HepG2 (cell line): ENCODE measurements at regions not wholly inside any gene's neighbourhood (a gene's known extent, or its start where the extent isn't known, plus 50 kb on each side); places are given as distances from the start of the nearest gene placed in this dataset.

Source experiments
- ATAC-seq: fragments of 200-7000 bp; cut with Tn5 transposase; 3 replicates; pipeline ENCODE4 v1.9.1; 2020; ENCODE audit warnings: mild to moderate bottlenecking, moderate library complexity
- BruUV-seq: library from RNA; stranded (reverse); fragments of 400-500 nt; replicated peaks from 2 replicates; lab custom pipeline; 2021; lab: Mats Ljungman, UMichigan
- CTCF ChIA-PET: fragments of 300-600 bp; formaldehyde crosslinking; extraction: SDS; loops from one replicate; lab custom pipeline; 2021; ENCODE audit warnings: low total read pairs, inconsistent platforms, low intra/inter-chr PET ratio; lab: Yijun Ruan, JAX
- POLR2A ChIA-PET: fragments of 350-600 bp; sonication (Branson Sonifier 250); formaldehyde crosslinking; loops from one replicate; lab custom pipeline; 2020; ENCODE audit warnings: antibody characterized with exemption, inconsistent platforms; lab: Yijun Ruan, JAX
- DNase-seq: peaks from one replicate; pipeline ENCODE4 v3.0.0-alpha.2; 2015; ENCODE audit warnings: low spot score
- FAIRE-seq: peaks from 3 replicates; lab custom pipeline; 2011; peaks lifted over from hg19 to GRCh38; lab: Jason Lieb, UNC
- H2AFZ ChIP-seq: one replicate; pipeline ENCODE4 v1.6.1; 2011; ENCODE audit warnings: low read length, inconsistent platforms
- H3K27ac ChIP-seq: fragments of 300-600 bp; 3 replicates; pipeline ENCODE4 v1.8.0; 2011; ENCODE audit warnings: mixed run types, mild to moderate bottlenecking, mixed read lengths, low read length, inconsistent platforms; ENCODE audit not compliant: insufficient read depth; ENCODE audit errors: extremely low read length
- H3K27me3 ChIP-seq, 2 experiments: fragments of 200-600 bp in 1 of 2; 2 replicates in 1 of 2; 3 replicates in 1 of 2; pipeline versions ENCODE4 v1.6.0 to v1.8.0; 2011; ENCODE audit warnings: low read length in 2 of 2, mild to moderate bottlenecking in 2 of 2, moderate library complexity in 2 of 2, inconsistent platforms in 1 of 2; ENCODE audit not compliant: insufficient read depth in 2 of 2, control insufficient read depth in 1 of 2
- H3K36me3 ChIP-seq, 2 experiments: fragments of 200-600 bp in 1 of 2; replicated peaks in 1 of 2; 2 replicates in 1 of 2; 3 replicates in 1 of 2; pipeline versions ENCODE4 v1.5.1 to v1.8.0; 2011; ENCODE audit warnings: low read length in 2 of 2, inconsistent platforms in 1 of 2; ENCODE audit not compliant: insufficient read depth in 2 of 2, control insufficient read depth in 1 of 2
- H3K4me1 ChIP-seq: 2 replicates; pipeline ENCODE4 v1.5.1; 2012; ENCODE audit warnings: low read length, inconsistent platforms; ENCODE audit not compliant: insufficient read depth
- H3K4me2 ChIP-seq: 2 replicates; pipeline ENCODE4 v1.6.0; 2011; ENCODE audit warnings: low read depth, low read length, inconsistent platforms
- H3K4me3 ChIP-seq, 3 experiments: fragments of 200-600 bp in 1 of 3; sonication (generic), shearing (Covaris generic) in 1 of 3; replicated peaks in 1 of 3; 2 replicates each; pipeline ENCODE4 v1.5.1; 2011 to 2016; ENCODE audit warnings: low read length in 3 of 3, inconsistent platforms in 2 of 3, low read depth in 2 of 3, mild to moderate bottlenecking in 2 of 3, control low read depth in 1 of 3, mixed read lengths in 1 of 3; ENCODE audit not compliant: insufficient read depth in 1 of 3
- H3K79me2 ChIP-seq: one replicate; pipeline ENCODE4 v1.6.1; 2011; ENCODE audit warnings: low read length, inconsistent platforms; ENCODE audit not compliant: insufficient read depth
- H3K9ac ChIP-seq: 2 replicates; pipeline ENCODE4 v1.6.0; 2011; ENCODE audit warnings: mild to moderate bottlenecking, low read depth, low read length, inconsistent platforms; ENCODE audit not compliant: insufficient read depth
- H3K9me3 ChIP-seq: 2 replicates; pipeline ENCODE4 v1.5.1; 2012; ENCODE audit warnings: mild to moderate bottlenecking, low read length
- H4K20me1 ChIP-seq: 2 replicates; pipeline ENCODE4 v1.6.0; 2011; ENCODE audit warnings: inconsistent platforms, mild to moderate bottlenecking, low read length, moderate library complexity; ENCODE audit not compliant: insufficient read depth
- DNMT3B ChIP-seq: conservative IDR thresholded peaks from 2 replicates; pipeline ENCODE4 v1.6.1; 2016; ENCODE audit warnings: missing biosample characterization, control low read depth
- HDAC6 ChIP-seq: fragments of 200-600 bp; sonication (generic); IDR thresholded peaks from 2 replicates; pipeline ENCODE4 v1.7.0; 2017; ENCODE audit warnings: mild to moderate bottlenecking, antibody characterized with exemption, low read length, low read depth
- IRX3 ChIP-seq: sonication (generic); formaldehyde crosslinking; IDR thresholded peaks from 2 replicates; pipeline ENCODE4 v1.8.1; 2023; ENCODE audit warnings: mild to moderate bottlenecking, low read depth, missing genetic modification reagents, borderline replicate concordance
- JDP2 ChIP-seq: sonication (generic); formaldehyde crosslinking; IDR thresholded peaks from 2 replicates; pipeline ENCODE4 v1.8.1; 2022; ENCODE audit warnings: missing genetic modification reagents, borderline replicate concordance
- NR1H2 ChIP-seq: sonication (generic); formaldehyde crosslinking; IDR thresholded peaks from 2 replicates; pipeline ENCODE4 v1.8.1; 2022; ENCODE audit warnings: low read depth, missing genetic modification reagents, borderline replicate concordance
- PITX1 ChIP-seq: sonication (generic); formaldehyde crosslinking; IDR thresholded peaks from 2 replicates; pipeline ENCODE4 v1.5.1; 2020; ENCODE audit warnings: mild to moderate bottlenecking, missing genetic modification reagents
- TRIM24 ChIP-seq: sonication (generic); formaldehyde crosslinking; IDR thresholded peaks from 2 replicates; pipeline ENCODE4 v1.8.0; 2022; ENCODE audit warnings: mild to moderate bottlenecking, missing genetic modification reagents
- ZBTB3 ChIP-seq: sonication (generic); formaldehyde crosslinking; IDR thresholded peaks from 2 replicates; pipeline ENCODE4 v1.4.0; 2020; ENCODE audit warnings: low read depth, mild to moderate bottlenecking, moderate library complexity, missing genetic modification reagents, borderline replicate concordance
- ZFP1 ChIP-seq: IDR thresholded peaks from 2 replicates; pipeline ENCODE4 v1.6.1; 2016
- ZFP82 ChIP-seq: sonication (generic); formaldehyde crosslinking; IDR thresholded peaks from 2 replicates; pipeline ENCODE4 v1.5.1; 2020; ENCODE audit warnings: mild to moderate bottlenecking, missing genetic modification reagents, borderline replicate concordance
- ZNF367 ChIP-seq: sonication (generic); formaldehyde crosslinking; IDR thresholded peaks from 2 replicates; pipeline ENCODE4 v1.4.0; 2020; ENCODE audit warnings: missing genetic modification reagents, borderline replicate concordance
- ZZZ3 ChIP-seq: sonication (generic); formaldehyde crosslinking; IDR thresholded peaks from 2 replicates; pipeline ENCODE4 v1.4.0; 2020; ENCODE audit warnings: missing genetic modification reagents, mild to moderate bottlenecking, borderline replicate concordance
- WGBS: methylation state at CpG from one replicate; pipeline ENCODE4 v1.1.6; 2017; ENCODE audit warnings: low lambda C conversion rate; 5-methylcytosine and 5-hydroxymethylcytosine counted together
- in situ Hi-C: cut with HindIII; loops from 2 replicates; pipeline ENCODE4 v1.10.0; 2017; ENCODE audit warnings: low pct_unique_long_range_greater_than_20kb; ENCODE audit not compliant: extremely low pct_ligation_motif_present
- intact Hi-C: fragments of 100-400 bp; cut with micrococcal nuclease; formaldehyde crosslinking; loops from one replicate; pipeline ENCODE4 v1.10.0; 2022; ENCODE audit not compliant: unreplicated experiment
- TF ChIP-seq, protein P1 (sequence below): IDR thresholded peaks from 2 replicates; pipeline ENCODE4 v1.6.1; 2018; ENCODE audit warnings: missing genetic modification reagents, mild to moderate bottlenecking, missing compliant biosample characterization
- TF ChIP-seq, protein P2 (sequence below): sonication (generic); formaldehyde crosslinking; IDR thresholded peaks from 2 replicates; pipeline ENCODE4 v1.4.0; 2020; ENCODE audit warnings: missing genetic modification reagents
- TF ChIP-seq, protein P3 (sequence below): fragments of 450-650 bp; IDR thresholded peaks from 2 replicates; pipeline ENCODE4 v1.6.1; 2017

DNA sequence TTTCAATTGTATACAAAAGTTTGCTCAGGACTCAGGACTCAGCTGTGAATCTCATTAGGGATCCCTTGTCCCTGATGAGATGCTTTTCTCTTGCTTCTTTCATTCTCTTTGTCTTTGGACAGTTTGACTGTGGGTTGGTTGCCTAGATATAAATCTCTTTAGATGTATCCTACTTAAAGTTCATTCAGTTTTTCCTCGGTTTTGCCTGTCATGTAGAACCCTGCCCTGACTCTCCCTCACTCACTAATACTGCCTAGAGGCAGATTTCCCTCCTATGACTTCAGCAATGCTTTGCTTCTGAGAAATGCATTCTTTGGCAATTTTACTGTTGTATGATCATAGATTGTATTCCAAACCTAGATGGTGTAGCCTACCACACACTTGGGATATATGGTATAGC, 421.4 kb upstream of the TCF4 start:
- H3K27me3 ChIP-seq, result no peaks in the 10 kb centered on the region; a peak in 1 of 5 replicates
- intact Hi-C loops (no loop called here), in situ Hi-C loops (no loop called here)
- no peak overlapping the region for H3K4me3 ChIP-seq
- no peak overlapping the region for H2AFZ ChIP-seq
- H3K27ac ChIP-seq, result no peak overlapping the region
- no peaks in the 10 kb centered on the region for H4K20me1 ChIP-seq
- peaks cover 64% of the 10 kb centered on the region for H3K9me3 ChIP-seq
- WGBS, result 0% methylated on average over 1 of the region's 1 CpG
- no peaks in the 10 kb centered on the region for H3K36me3 ChIP-seq
- ChIA-PET POLR2A (no interaction called here), CTCF (no interaction called here)
- no peak for DNase-seq
- no peaks in the 10 kb centered on the region for H3K4me1 ChIP-seq
- no peak overlapping the region for H3K9ac ChIP-seq
- no peak for FAIRE-seq
- no peak for ATAC-seq
- H3K79me2 ChIP-seq, result no peaks in the 10 kb centered on the region
- no peak overlapping the region for H3K4me2 ChIP-seq
- BruUV-seq, result no TSS peak
- TF ChIP-seq ZFP82 (CRISPR knock-in tag), result no peak
- TF ChIP-seq NR1H2 (CRISPR knock-in tag), result no peak
- TF ChIP-seq DNMT3B (CRISPR knock-in tag), result no peak
- no peak for TF ChIP-seq TRIM24 (CRISPR knock-in tag)
- TF ChIP-seq ZZZ3 (CRISPR knock-in tag), result no peak
- TF ChIP-seq, protein P1, sequence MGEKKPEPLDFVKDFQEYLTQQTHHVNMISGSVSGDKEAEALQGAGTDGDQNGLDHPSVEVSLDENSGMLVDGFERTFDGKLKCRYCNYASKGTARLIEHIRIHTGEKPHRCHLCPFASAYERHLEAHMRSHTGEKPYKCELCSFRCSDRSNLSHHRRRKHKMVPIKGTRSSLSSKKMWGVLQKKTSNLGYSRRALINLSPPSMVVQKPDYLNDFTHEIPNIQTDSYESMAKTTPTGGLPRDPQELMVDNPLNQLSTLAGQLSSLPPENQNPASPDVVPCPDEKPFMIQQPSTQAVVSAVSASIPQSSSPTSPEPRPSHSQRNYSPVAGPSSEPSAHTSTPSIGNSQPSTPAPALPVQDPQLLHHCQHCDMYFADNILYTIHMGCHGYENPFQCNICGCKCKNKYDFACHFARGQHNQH (CRISPR knock-in tag), result no peak
- TF ChIP-seq JDP2 (CRISPR knock-in tag), result no peak
- no peak for TF ChIP-seq ZFP1 (CRISPR knock-in tag)
- no peak for TF ChIP-seq ZBTB3
- TF ChIP-seq ZNF367, result no peak
- no peak for TF ChIP-seq IRX3
- no peak for TF ChIP-seq HDAC6
- TF ChIP-seq PITX1, result no peak
- TF ChIP-seq, protein P2, sequence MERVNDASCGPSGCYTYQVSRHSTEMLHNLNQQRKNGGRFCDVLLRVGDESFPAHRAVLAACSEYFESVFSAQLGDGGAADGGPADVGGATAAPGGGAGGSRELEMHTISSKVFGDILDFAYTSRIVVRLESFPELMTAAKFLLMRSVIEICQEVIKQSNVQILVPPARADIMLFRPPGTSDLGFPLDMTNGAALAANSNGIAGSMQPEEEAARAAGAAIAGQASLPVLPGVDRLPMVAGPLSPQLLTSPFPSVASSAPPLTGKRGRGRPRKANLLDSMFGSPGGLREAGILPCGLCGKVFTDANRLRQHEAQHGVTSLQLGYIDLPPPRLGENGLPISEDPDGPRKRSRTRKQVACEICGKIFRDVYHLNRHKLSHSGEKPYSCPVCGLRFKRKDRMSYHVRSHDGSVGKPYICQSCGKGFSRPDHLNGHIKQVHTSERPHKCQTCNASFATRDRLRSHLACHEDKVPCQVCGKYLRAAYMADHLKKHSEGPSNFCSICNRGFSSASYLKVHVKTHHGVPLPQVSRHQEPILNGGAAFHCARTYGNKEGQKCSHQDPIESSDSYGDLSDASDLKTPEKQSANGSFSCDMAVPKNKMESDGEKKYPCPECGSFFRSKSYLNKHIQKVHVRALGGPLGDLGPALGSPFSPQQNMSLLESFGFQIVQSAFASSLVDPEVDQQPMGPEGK (CRISPR knock-in tag), result no peak
- TF ChIP-seq, protein P3, sequence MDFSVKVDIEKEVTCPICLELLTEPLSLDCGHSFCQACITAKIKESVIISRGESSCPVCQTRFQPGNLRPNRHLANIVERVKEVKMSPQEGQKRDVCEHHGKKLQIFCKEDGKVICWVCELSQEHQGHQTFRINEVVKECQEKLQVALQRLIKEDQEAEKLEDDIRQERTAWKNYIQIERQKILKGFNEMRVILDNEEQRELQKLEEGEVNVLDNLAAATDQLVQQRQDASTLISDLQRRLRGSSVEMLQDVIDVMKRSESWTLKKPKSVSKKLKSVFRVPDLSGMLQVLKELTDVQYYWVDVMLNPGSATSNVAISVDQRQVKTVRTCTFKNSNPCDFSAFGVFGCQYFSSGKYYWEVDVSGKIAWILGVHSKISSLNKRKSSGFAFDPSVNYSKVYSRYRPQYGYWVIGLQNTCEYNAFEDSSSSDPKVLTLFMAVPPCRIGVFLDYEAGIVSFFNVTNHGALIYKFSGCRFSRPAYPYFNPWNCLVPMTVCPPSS, result no peak
